ENCODE measurements at regions not wholly inside any gene's neighbourhood (a gene's known extent, or its start where the extent isn't known, plus 50 kb on each side); places are given as distances from the start of the nearest gene placed in this dataset.

DNA sequence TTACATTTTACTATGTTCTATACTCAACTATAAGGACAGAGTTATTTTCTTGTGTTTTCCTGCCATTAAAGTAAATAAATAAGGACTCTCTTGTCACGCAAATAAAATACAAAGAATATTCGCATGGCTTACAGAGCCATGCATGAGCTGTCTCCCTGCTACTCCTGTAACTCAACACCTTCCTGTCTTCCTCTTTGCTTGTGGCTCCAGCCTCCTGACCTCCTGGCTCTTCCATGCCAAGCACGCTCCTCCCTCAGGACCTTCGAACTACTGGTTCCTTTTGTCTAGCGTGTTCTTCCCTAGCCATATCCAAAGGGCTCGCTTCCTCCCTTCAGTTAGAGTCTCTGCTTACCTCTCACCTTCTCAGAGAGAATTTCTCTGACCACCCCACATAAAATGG is 124.3 kb upstream of the TMC3 start:
- Histone ChIP-seq H3K4me3 (no peak overlapping the region), H3K36me3 (no peaks in the 10 kb centered on the region), H3K9me3 (no peaks in the 10 kb centered on the region), H3K4me1 (no peaks in the 10 kb centered on the region), H3K27me3 (no peaks in the 10 kb centered on the region), H3K27ac (no peak overlapping the region)
- no peak for DNase-seq (ENCODE audit: low spot score in 2 of 2)
- TF ChIP-seq EP300 (IDR thresholded peaks at IDR 0.05): no peak
- TF ChIP-seq POLR2A (IDR thresholded peaks at IDR 0.05): no peak
- TF ChIP-seq CTCF (IDR thresholded peaks at IDR 0.05): no peak
- WGBS, 2 donors: 90 to 96% methylated on average over 6 of the region's 6 CpGs

DNA sequence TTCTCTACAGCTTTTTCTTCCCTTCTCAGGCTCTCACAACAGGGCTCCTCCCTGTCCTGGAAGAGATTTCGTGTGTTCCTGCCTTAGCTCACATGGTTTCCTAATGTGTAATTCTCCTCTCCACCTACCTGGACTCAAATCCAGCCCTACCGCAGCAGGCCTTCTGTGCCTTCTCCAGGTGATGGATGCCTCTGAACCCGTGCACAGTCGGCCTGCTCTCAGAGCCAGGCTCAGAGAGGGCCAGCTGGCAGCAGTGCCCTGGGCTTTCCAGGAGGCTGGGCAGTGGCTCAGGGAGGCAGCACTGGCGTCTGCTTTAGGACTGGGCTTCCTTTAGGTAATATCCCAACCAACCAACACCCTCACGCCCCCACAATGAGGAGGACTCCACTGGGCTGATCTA is 123.2 kb upstream of the TMC3 start:
- Histone ChIP-seq H3K27me3 (no peaks in the 10 kb centered on the region), H3K4me3 (no peak overlapping the region), H3K9me3 (no peaks in the 10 kb centered on the region), H3K4me1 (peaks cover 0 to 4% (median 0%) of the 10 kb centered on the region in 4 donors), H3K27ac (no peak overlapping the region), H3K36me3 (no peaks in the 10 kb centered on the region)
- TF ChIP-seq POLR2A (IDR thresholded peaks at IDR 0.05) (no peak), EP300 (IDR thresholded peaks at IDR 0.05) (no peak), CTCF (IDR thresholded peaks at IDR 0.05) (no peak)
- 88 to 94% methylated on average over 6 of the region's 6 CpGs for WGBS, 2 donors
- no peak for DNase-seq (ENCODE audit: low spot score in 2 of 2)

DNA sequence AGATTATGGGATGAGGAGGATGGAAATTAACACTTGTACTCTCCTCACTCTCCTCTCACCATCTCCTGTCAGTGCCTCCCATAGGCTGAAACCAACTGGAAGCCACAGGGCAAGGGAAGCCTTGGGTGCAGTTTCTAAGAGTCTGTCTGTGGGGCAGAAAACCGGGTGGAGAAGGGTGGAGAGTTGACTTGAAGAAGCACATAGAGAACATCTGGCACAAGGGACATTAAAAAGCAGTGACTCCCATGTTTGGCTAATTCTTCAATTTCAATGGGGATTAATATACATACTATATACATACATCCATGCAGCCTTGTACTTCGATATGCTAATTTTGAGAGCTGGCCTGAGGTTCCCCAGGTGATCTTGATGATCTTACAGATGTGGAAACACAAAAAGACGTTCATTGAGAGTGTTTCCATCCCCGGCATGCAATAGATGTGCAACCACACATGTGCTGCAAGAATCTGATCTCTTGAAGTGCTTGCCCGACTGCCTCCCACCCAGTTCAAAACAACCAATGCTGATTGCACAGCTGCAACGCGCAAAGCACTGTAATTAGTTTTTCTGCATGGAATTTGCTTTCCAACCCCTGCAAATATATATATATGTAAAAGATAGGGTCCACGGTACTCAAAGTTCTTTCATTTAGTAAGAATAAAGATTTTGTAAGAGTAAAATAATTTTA is 121.9 kb upstream of the TMC3 start:
- WGBS, 2 donors: 71 to 74% methylated on average over 8 of the region's 8 CpGs
- H3K9me3 ChIP-seq: no peaks in the 10 kb centered on the region

DNA sequence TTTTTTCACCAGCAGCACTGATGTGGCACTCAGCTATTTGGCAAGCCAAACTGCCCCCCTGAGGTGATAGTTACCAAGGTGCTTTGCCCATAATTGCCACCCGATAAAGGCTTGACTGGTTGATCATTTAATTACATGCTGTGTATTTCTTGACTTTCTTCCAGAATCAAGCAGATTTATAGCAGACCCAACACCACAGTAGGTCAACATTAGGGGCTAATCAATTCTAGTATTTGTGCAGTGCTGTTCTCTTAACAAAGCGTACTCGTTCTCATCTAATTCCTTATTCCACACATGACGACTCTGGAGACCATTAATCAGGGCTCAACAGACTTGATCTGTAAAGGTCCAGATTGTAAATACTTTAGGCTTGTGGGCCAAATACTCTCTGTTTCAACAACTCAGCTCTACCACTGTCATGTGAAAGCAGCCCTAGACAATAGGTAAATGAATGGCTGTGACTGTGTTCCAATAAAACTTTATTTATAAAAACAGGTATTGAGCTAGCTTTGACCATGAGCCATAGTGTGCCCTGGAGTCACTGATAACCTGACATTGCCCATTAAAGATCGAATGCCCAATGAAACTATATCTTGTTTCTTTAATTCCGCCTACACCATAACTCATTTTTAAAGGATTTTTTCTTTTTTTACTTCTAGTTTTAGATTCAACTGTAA is 119.1 kb upstream of the TMC3 start:
- Histone ChIP-seq H3K9me3 (no peaks in the 10 kb centered on the region), H3K27ac (no peak overlapping the region), H3K4me3 (no peak overlapping the region), H3K36me3 (no peaks in the 10 kb centered on the region), H3K27me3 (no peaks in the 10 kb centered on the region), H3K4me1 (peaks cover 0 to 6% (median 0%) of the 10 kb centered on the region in 4 donors)
- no peak for DNase-seq (ENCODE audit: low spot score in 2 of 2)
- TF ChIP-seq POLR2A (IDR thresholded peaks at IDR 0.05) (no peak), CTCF (IDR thresholded peaks at IDR 0.05) (no peak), EP300 (IDR thresholded peaks at IDR 0.05) (no peak)
- WGBS, 2 donors: 85 to 89% methylated on average over 6 of the region's 6 CpGs

More for the DNA sequence above, 121.9 kb upstream of the TMC3 start:
- Histone ChIP-seq H3K36me3 (no peaks in the 10 kb centered on the region), H3K27ac (no peak overlapping the region), H3K4me1 (peaks cover 0 to 6% (median 0%) of the 10 kb centered on the region in 4 donors), H3K4me3 (no peak overlapping the region), H3K27me3 (no peaks in the 10 kb centered on the region)
- no peak for DNase-seq (ENCODE audit: low spot score in 2 of 2)
- TF ChIP-seq CTCF (IDR thresholded peaks at IDR 0.05) (no peak), EP300 (IDR thresholded peaks at IDR 0.05) (no peak), POLR2A (IDR thresholded peaks at IDR 0.05) (no peak)

GRCh38 chr15:81492331-81492968 is 118.4 kb upstream of the TMC3 start:
- H3K4me1 ChIP-seq: peaks cover 0 to 6% (median 0%) of the 10 kb centered on the region in 4 donors
- H3K9me3 ChIP-seq: no peaks in the 10 kb centered on the region
- H3K27ac ChIP-seq: no peak overlapping the region
- H3K4me3 ChIP-seq: no peak overlapping the region
- 29 to 42% methylated on average over 3 of the region's 3 CpGs for WGBS, 2 donors
- no peak for DNase-seq (ENCODE audit: low spot score in 2 of 2)
- H3K27me3 ChIP-seq: no peaks in the 10 kb centered on the region
- H3K36me3 ChIP-seq: no peaks in the 10 kb centered on the region
- no peak for TF ChIP-seq CTCF (IDR thresholded peaks at IDR 0.05)
- TF ChIP-seq EP300 (IDR thresholded peaks at IDR 0.05): no peak
- TF ChIP-seq POLR2A (IDR thresholded peaks at IDR 0.05): no peak
